T-helper 17 cell (primary cell): ENCODE measurements at regions not wholly inside any gene's neighbourhood (a gene's known extent, or its start where the extent isn't known, plus 50 kb on each side); places are given as distances from the start of the nearest gene placed in this dataset.

Experiments
- ATAC-seq: fragments of 150-1000 bp; cut with Tn5 transposase; 2 replicates; pipeline ENCODE4 v1.10.0; 2021; ENCODE audit warnings: mild to moderate bottlenecking, moderate library complexity
- DNase-seq, 3 donors: peaks; one replicate each; pipeline versions ENCODE4 v3.0.0 to v3.0.0-alpha.2; 2020 to 2021
- H3K9me3 ChIP-seq: one replicate; pipeline ENCODE4 v1.7.0; 2013; ENCODE audit warnings: low read length, mild to moderate bottlenecking; ENCODE audit not compliant: control insufficient read depth, poor library complexity, severe bottlenecking
- H3K27ac Mint-ChIP-seq: one replicate; pipeline ENCODE4 v1.8.0; 2022; ENCODE audit warnings: mild to moderate bottlenecking, moderate library complexity, mixed read lengths
- H3K27me3 Mint-ChIP-seq: one replicate; pipeline ENCODE4 v1.8.0; 2022; ENCODE audit warnings: mixed read lengths
- H3K36me3 Mint-ChIP-seq: one replicate; pipeline ENCODE4 v1.8.0; 2022; ENCODE audit warnings: low read depth, mixed read lengths
- H3K4me1 Mint-ChIP-seq: one replicate; pipeline ENCODE4 v1.8.0; 2022; ENCODE audit warnings: mild to moderate bottlenecking, mixed read lengths
- H3K4me3 Mint-ChIP-seq: one replicate; pipeline ENCODE4 v1.8.0; 2022; ENCODE audit warnings: mild to moderate bottlenecking, moderate library complexity, mixed read lengths

GRCh38 chr1:234976861-234977680, 151.6 kb downstream of the TOMM20 start:
- H3K4me1 Mint-ChIP-seq: peaks cover 56% of the 10 kb centered on the region
- no peak for DNase-seq
- H3K27me3 Mint-ChIP-seq: no peaks in the 10 kb centered on the region
- peak overlapping the region; percentile 99 for H3K27ac Mint-ChIP-seq
- ATAC-seq: no peak
- H3K4me3 Mint-ChIP-seq: no peak overlapping the region
- H3K36me3 Mint-ChIP-seq: no peaks in the 10 kb centered on the region
- no peaks in the 10 kb centered on the region for H3K9me3 ChIP-seq

- no peak for DNase-seq
- Mint-ChIP-seq H3K27ac (peak overlapping the region; percentile 99), H3K4me3 (no peak overlapping the region), H3K27me3 (no peaks in the 10 kb centered on the region), H3K36me3 (no peaks in the 10 kb centered on the region), H3K4me1 (peaks cover 60% of the 10 kb centered on the region)
- ATAC-seq: no peak
- H3K9me3 ChIP-seq: no peaks in the 10 kb centered on the region
These were observed 152.4 kb downstream of the TOMM20 start for GRCh38 chr1:234975941-234976860.

GRCh38 chr1:234975122-234975940, 153.3 kb downstream of the TOMM20 start:
- peaks cover 56% of the 10 kb centered on the region for H3K4me1 Mint-ChIP-seq
- H3K9me3 ChIP-seq: no peaks in the 10 kb centered on the region
- DNase-seq: no peak
- ATAC-seq: no peak
- H3K27me3 Mint-ChIP-seq: no peaks in the 10 kb centered on the region
- no peak overlapping the region for H3K4me3 Mint-ChIP-seq
- H3K27ac Mint-ChIP-seq: peak overlapping the region; percentile 99
- no peaks in the 10 kb centered on the region for H3K36me3 Mint-ChIP-seq

- H3K27ac Mint-ChIP-seq: peak overlapping the region; percentile 91
These were observed 155.0 kb downstream of the TOMM20 start for GRCh38 chr1:234973426-234974250.

GRCh38 chr1:234972411-234973191, 156.0 kb downstream of the TOMM20 start:
- DNase-seq (no peak), ATAC-seq (peak; percentile 87)
- Mint-ChIP-seq H3K4me1 (peaks cover 40% of the 10 kb centered on the region), H3K4me3 (peak overlapping the region; percentile 73), H3K36me3 (no peaks in the 10 kb centered on the region), H3K27me3 (no peaks in the 10 kb centered on the region), H3K27ac (peak overlapping the region; percentile 91)
- H3K9me3 ChIP-seq: no peaks in the 10 kb centered on the region

More at GRCh38 chr1:234973426-234974250, 155.0 kb downstream of the TOMM20 start:
- no peaks in the 10 kb centered on the region for H3K36me3 Mint-ChIP-seq
- DNase-seq (no peak), ATAC-seq (no peak)
- H3K9me3 ChIP-seq: no peaks in the 10 kb centered on the region
- no peak overlapping the region for H3K4me3 Mint-ChIP-seq
- peaks cover 49% of the 10 kb centered on the region for H3K4me1 Mint-ChIP-seq
- H3K27me3 Mint-ChIP-seq: no peaks in the 10 kb centered on the region

- Mint-ChIP-seq H3K27ac (peak overlapping the region; percentile 91), H3K4me3 (peak overlapping the region; percentile 73), H3K27me3 (no peaks in the 10 kb centered on the region), H3K36me3 (no peaks in the 10 kb centered on the region), H3K4me1 (peaks cover 37% of the 10 kb centered on the region)
- ATAC-seq (peak; percentile 26), DNase-seq (no peak)
- H3K9me3 ChIP-seq: no peaks in the 10 kb centered on the region
These were observed 156.9 kb downstream of the TOMM20 start for GRCh38 chr1:234971586-234972297.

- Mint-ChIP-seq H3K4me1 (peaks cover 37% of the 10 kb centered on the region), H3K27ac (peak overlapping the region; percentile 91), H3K36me3 (no peaks in the 10 kb centered on the region), H3K27me3 (no peaks in the 10 kb centered on the region), H3K4me3 (peak overlapping the region; percentile 73)
- ATAC-seq (peak; percentile 42), DNase-seq (no peak)
- no peaks in the 10 kb centered on the region for H3K9me3 ChIP-seq
These were observed 157.7 kb downstream of the TOMM20 start for GRCh38 chr1:234970731-234971476.

- no peak for DNase-seq
- ATAC-seq: peak; percentile 22
- no peaks in the 10 kb centered on the region for H3K9me3 ChIP-seq
- H3K27me3 Mint-ChIP-seq: no peaks in the 10 kb centered on the region
- no peak overlapping the region for H3K4me3 Mint-ChIP-seq
- peaks cover 38% of the 10 kb centered on the region for H3K4me1 Mint-ChIP-seq
- peak overlapping the region; percentile 91 for H3K27ac Mint-ChIP-seq
- H3K36me3 Mint-ChIP-seq: no peaks in the 10 kb centered on the region
These were observed 158.3 kb downstream of the TOMM20 start for GRCh38 chr1:234970401-234970730.

- Mint-ChIP-seq H3K36me3 (no peaks in the 10 kb centered on the region), H3K4me3 (no peak overlapping the region), H3K4me1 (peaks cover 39% of the 10 kb centered on the region), H3K27me3 (no peaks in the 10 kb centered on the region), H3K27ac (peak overlapping the region; percentile 49)
- no peak for ATAC-seq
- no peak for DNase-seq
- no peaks in the 10 kb centered on the region for H3K9me3 ChIP-seq
These were observed 158.8 kb downstream of the TOMM20 start for GRCh38 chr1:234969581-234970400.

- no peaks in the 10 kb centered on the region for H3K9me3 ChIP-seq
- ATAC-seq: no peak
These were observed 159.6 kb downstream of the TOMM20 start for GRCh38 chr1:234969011-234969441.

More at GRCh38 chr1:234969011-234969441, 159.6 kb downstream of the TOMM20 start:
- Mint-ChIP-seq H3K36me3 (no peaks in the 10 kb centered on the region), H3K4me1 (peaks cover 47% of the 10 kb centered on the region), H3K27ac (peak overlapping the region; percentile 49), H3K27me3 (no peaks in the 10 kb centered on the region), H3K4me3 (no peak overlapping the region)
- no peak for DNase-seq
